PFSK-1 (cell line): ENCODE measurements at regions not wholly inside any gene's neighbourhood (a gene's known extent, or its start where the extent isn't known, plus 50 kb on each side); places are given as distances from the start of the nearest gene placed in this dataset.

ENCODE experiments used
- FOXP2 ChIP-seq: optimal IDR thresholded peaks from 2 replicates; pipeline ENCODE3; 2011; ENCODE audit warnings: borderline replicate concordance, control low read depth, inconsistent platforms; ENCODE audit not compliant: insufficient read depth; ENCODE audit errors: extremely low read length, extremely low read depth
- POLR2AphosphoS5 ChIP-seq: IDR thresholded peaks from 2 replicates; pipeline ENCODE4 v1.6.1; 2012; ENCODE audit warnings: low read depth, mild to moderate bottlenecking, control low read depth, low read length, moderate library complexity
- SIN3A ChIP-seq: IDR thresholded peaks from 2 replicates; pipeline ENCODE4 v1.6.1; 2012; ENCODE audit warnings: mild to moderate bottlenecking, low read length, moderate library complexity, borderline replicate concordance; ENCODE audit not compliant: insufficient read depth
- TAF1 ChIP-seq: IDR thresholded peaks from 2 replicates; pipeline ENCODE4 v1.6.1; 2012; ENCODE audit warnings: low read length, control low read depth, borderline replicate concordance; ENCODE audit not compliant: insufficient read depth
- TF ChIP-seq, protein P1 (sequence below), 2 experiments: IDR thresholded peaks; 2 replicates each; pipeline versions ENCODE4 v1.6.1 to v1.8.0; 2011 to 2012; ENCODE audit warnings: low read depth in 2 of 2, low read length in 2 of 2, control low read depth in 1 of 2, inconsistent platforms in 1 of 2, mild to moderate bottlenecking in 1 of 2, moderate library complexity in 1 of 2; ENCODE audit not compliant: insufficient read depth in 1 of 2

DNA sequence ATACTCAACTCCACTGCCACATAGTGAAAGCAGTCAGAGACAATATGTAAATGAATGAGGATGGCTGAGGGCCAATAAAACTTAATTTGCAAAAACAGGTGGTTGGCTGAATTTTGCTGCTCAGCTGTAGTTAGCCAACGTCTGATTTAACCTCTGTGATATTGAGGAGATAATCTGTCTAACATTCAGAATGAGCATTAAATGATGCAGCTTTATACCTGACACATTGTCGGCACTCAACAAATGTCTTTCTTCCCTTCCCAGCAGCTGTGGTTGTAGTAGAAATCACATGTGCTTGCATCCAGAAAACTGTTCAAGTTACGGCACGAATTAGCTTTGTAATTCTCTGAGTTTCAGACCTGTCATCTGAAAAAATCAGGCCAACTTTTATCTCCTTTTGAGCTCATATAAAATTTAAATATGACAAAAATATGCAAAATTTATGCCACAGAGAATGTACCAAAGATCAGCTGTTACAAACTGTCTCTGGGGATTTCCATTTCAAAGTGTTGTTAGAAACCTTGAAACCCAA lies 1239.7 kb downstream of the GATA3 start:
- TF ChIP-seq, protein P1, sequence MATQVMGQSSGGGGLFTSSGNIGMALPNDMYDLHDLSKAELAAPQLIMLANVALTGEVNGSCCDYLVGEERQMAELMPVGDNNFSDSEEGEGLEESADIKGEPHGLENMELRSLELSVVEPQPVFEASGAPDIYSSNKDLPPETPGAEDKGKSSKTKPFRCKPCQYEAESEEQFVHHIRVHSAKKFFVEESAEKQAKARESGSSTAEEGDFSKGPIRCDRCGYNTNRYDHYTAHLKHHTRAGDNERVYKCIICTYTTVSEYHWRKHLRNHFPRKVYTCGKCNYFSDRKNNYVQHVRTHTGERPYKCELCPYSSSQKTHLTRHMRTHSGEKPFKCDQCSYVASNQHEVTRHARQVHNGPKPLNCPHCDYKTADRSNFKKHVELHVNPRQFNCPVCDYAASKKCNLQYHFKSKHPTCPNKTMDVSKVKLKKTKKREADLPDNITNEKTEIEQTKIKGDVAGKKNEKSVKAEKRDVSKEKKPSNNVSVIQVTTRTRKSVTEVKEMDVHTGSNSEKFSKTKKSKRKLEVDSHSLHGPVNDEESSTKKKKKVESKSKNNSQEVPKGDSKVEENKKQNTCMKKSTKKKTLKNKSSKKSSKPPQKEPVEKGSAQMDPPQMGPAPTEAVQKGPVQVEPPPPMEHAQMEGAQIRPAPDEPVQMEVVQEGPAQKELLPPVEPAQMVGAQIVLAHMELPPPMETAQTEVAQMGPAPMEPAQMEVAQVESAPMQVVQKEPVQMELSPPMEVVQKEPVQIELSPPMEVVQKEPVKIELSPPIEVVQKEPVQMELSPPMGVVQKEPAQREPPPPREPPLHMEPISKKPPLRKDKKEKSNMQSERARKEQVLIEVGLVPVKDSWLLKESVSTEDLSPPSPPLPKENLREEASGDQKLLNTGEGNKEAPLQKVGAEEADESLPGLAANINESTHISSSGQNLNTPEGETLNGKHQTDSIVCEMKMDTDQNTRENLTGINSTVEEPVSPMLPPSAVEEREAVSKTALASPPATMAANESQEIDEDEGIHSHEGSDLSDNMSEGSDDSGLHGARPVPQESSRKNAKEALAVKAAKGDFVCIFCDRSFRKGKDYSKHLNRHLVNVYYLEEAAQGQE (IDR thresholded peaks at IDR 0.05; ENCODE audit: insufficient read depth in 1 of 2, low read depth in 2 of 2, low read length in 2 of 2): no peak
- TF ChIP-seq FOXP2: no peak
- TF ChIP-seq TAF1: no peak
- TF ChIP-seq SIN3A: no peak
- no peak for TF ChIP-seq POLR2AphosphoS5

DNA sequence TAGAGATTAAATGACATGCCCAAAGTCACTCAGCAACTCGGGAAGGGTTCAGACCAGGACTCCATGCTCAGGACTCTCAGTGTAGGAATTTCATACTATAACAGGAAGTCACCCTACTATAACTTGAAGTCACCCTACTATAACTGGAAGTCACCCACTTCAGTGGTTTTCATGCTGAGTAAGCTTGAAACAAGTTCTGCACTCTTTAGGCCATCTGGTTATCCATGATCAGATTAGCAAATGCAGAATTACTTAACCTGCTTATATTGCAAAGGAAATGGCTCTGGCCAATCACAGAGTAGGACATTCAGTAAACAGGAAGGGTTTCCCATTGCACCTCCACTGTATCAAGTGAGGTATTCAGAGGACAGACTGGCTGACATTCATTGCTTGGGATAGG lies 1240.4 kb downstream of the GATA3 start:
- TF ChIP-seq FOXP2: no peak
- TF ChIP-seq, protein P1 (IDR thresholded peaks at IDR 0.05; ENCODE audit: insufficient read depth in 1 of 2, low read depth in 2 of 2, low read length in 2 of 2): no peak
- no peak for TF ChIP-seq POLR2AphosphoS5
- no peak for TF ChIP-seq TAF1

DNA sequence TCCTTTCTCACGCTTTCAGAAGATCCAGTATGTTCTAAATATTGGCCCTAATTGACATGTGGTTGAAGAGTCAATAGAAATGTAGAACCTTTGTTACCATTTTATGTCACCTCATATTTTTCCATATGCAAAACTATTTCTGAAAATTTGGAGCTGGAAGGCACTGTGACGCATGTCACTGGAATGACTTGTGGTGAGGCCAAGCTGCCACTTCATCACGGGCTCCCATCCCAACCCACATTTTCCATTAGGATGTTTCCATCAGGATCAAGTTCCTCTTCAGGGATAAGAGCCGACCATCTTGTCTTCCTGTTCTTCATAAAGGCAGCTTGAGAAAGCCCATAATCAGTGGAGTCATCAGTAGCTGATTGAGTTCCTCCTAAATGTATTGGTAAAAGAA lies 1241.7 kb downstream of the GATA3 start:
- no peak for TF ChIP-seq FOXP2
- TF ChIP-seq SIN3A: no peak
- no peak for TF ChIP-seq POLR2AphosphoS5
- TF ChIP-seq, protein P1 (IDR thresholded peaks at IDR 0.05; ENCODE audit: insufficient read depth in 1 of 2, low read depth in 2 of 2, low read length in 2 of 2): no peak
- TF ChIP-seq TAF1: no peak

DNA sequence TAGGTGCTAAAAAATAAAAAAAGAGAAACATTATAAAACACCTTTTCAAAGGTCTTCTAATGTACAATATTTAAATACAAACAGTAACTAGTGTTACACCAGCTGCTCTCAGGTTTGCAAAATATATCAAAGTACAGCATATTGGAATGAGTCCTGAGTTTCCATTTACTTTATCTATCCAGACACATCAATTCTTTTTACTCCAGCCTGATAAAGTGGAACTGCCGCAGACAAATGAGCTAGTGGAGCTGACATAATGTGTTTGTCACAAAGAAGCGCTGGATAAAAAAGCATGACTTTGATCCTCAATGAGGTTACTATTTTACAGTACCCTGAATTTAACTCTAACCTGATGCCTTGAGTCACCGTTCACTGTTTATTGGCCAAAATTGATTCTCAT lies 1243.1 kb downstream of the GATA3 start:
- TF ChIP-seq SIN3A (no peak), FOXP2 (no peak), POLR2AphosphoS5 (no peak), TAF1 (no peak)
- TF ChIP-seq, protein P1 (IDR thresholded peaks at IDR 0.05; ENCODE audit: insufficient read depth in 1 of 2, low read depth in 2 of 2, low read length in 2 of 2): no peak

DNA sequence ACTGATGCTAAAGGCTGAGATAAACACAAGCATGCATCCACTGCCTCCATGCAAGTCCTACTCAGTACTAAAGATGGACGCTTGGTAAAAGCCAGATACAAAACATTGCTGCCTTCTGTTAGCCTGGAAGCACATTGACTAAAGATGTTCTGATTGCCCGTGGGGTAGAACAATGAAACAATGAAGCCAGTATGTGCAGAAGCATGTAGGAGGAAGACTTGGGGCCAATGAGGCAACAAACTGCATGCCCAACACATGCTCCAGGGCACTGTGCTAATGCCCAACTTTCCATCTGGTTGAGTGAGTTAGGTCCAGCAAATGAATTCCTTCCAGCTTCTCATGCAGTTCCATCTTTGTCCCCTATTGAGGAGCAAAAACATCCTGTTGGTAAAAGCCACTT lies 1245.5 kb downstream of the GATA3 start:
- TF ChIP-seq SIN3A (no peak), FOXP2 (no peak), TAF1 (no peak), POLR2AphosphoS5 (no peak)
- TF ChIP-seq, protein P1 (IDR thresholded peaks at IDR 0.05; ENCODE audit: insufficient read depth in 1 of 2, low read depth in 2 of 2, low read length in 2 of 2): no peak
